ENCODE measurements at regions not wholly inside any gene's neighbourhood (a gene's known extent, or its start where the extent isn't known, plus 50 kb on each side); places are given as distances from the start of the nearest gene placed in this dataset.

- DNase-seq: no peak
These were observed 176.6 kb upstream of the PRKCQ start for GRCh38 chr10:6756716-6757115.

- DNase-seq: no peak
These were observed 175.8 kb upstream of the PRKCQ start for GRCh38 chr10:6755781-6756460.

- no peak for DNase-seq
These were observed 173.6 kb upstream of the PRKCQ start for GRCh38 chr10:6753644-6754043.

GRCh38 chr10:6751363-6751762 lies 171.3 kb upstream of the PRKCQ start:
- DNase-seq: no peak

GRCh38 chr10:6748981-6749635 lies 169.0 kb upstream of the PRKCQ start:
- DNase-seq: no peak

- DNase-seq: no peak
These were observed 168.0 kb upstream of the PRKCQ start for GRCh38 chr10:6748029-6748428.

- no peak for DNase-seq
These were observed 166.7 kb upstream of the PRKCQ start for GRCh38 chr10:6746782-6747181.

- no peak for DNase-seq
These were observed 163.3 kb upstream of the PRKCQ start for GRCh38 chr10:6743291-6743849.

- no peak for DNase-seq
These were observed 161.5 kb upstream of the PRKCQ start for GRCh38 chr10:6741541-6741941.

GRCh38 chr10:6739530-6740174 lies 159.6 kb upstream of the PRKCQ start:
- no peak for DNase-seq

- DNase-seq: no peak
These were observed 158.2 kb upstream of the PRKCQ start for GRCh38 chr10:6738112-6738768.

- DNase-seq: no peak
These were observed 157.7 kb upstream of the PRKCQ start for GRCh38 chr10:6737758-6738111.

- DNase-seq: no peak
These were observed 157.1 kb upstream of the PRKCQ start for GRCh38 chr10:6737080-6737641.

- DNase-seq: no peak
These were observed 154.2 kb upstream of the PRKCQ start for GRCh38 chr10:6734286-6734685.

- DNase-seq: no peak
These were observed 149.8 kb upstream of the PRKCQ start for GRCh38 chr10:6729861-6730344.

- no peak for DNase-seq
These were observed 149.1 kb upstream of the PRKCQ start for GRCh38 chr10:6729071-6729774.

- DNase-seq: no peak
These were observed 146.8 kb upstream of the PRKCQ start for GRCh38 chr10:6726924-6727323.

GRCh38 chr10:6722616-6723004 lies 142.5 kb upstream of the PRKCQ start:
- no peak for DNase-seq

GRCh38 chr10:6721964-6722615 lies 142.0 kb upstream of the PRKCQ start:
- no peak for DNase-seq

- no peak for DNase-seq
These were observed 141.4 kb upstream of the PRKCQ start for GRCh38 chr10:6721480-6721879.

- no peak for DNase-seq
These were observed 139.5 kb upstream of the PRKCQ start for GRCh38 chr10:6719561-6719960.

GRCh38 chr10:6718550-6718949 lies 138.5 kb upstream of the PRKCQ start:
- DNase-seq: no peak
